ENCODE measurements at regions not wholly inside any gene's neighbourhood (a gene's known extent, or its start where the extent isn't known, plus 50 kb on each side); places are given as distances from the start of the nearest gene placed in this dataset.

GRCh38 chr14:106506881-106507305, 980.5 kb downstream of the TMEM121 start:
- no peak for ATAC-seq
- Histone ChIP-seq H3K27me3 (ENCODE audit: insufficient read depth in 3 of 3, low read length in 2 of 3) (no peaks in the 10 kb centered on the region), H3K27ac (no peak overlapping the region), H3K9me3 (no peaks in the 10 kb centered on the region), H3K4me1 (no peaks in the 10 kb centered on the region), H3K4me3 (no peak overlapping the region), H3K36me3 (ENCODE audit: insufficient read depth in 1 of 2, low read depth in 1 of 2) (no peaks in the 10 kb centered on the region)
- intact Hi-C loops (cut with DNase I): no loop called here
- DNase-seq: no peak
- TF ChIP-seq CTCF (IDR thresholded peaks at IDR 0.05): no peak
- WGBS, 3 donors: 78 to 83% (median 82%) methylated on average over 8 of the region's 8 CpGs

GRCh38 chr14:106507354-106507753, 981.0 kb downstream of the TMEM121 start:
- H3K4me1 ChIP-seq: no peaks in the 10 kb centered on the region
- H3K27me3 ChIP-seq (ENCODE audit: insufficient read depth in 3 of 3, low read length in 2 of 3): no peaks in the 10 kb centered on the region
- 61 to 66% (median 63%) methylated on average over 3 of the region's 3 CpGs for WGBS, 3 donors
- no peak for DNase-seq
- H3K27ac ChIP-seq: no peak overlapping the region
- intact Hi-C loops (cut with DNase I): no loop called here
- H3K36me3 ChIP-seq (ENCODE audit: insufficient read depth in 1 of 2, low read depth in 1 of 2): no peaks in the 10 kb centered on the region
- ATAC-seq: no peak
- H3K4me3 ChIP-seq: no peak overlapping the region
- TF ChIP-seq CTCF (IDR thresholded peaks at IDR 0.05): no peak
- H3K9me3 ChIP-seq: no peaks in the 10 kb centered on the region

- DNase-seq: no peak
- WGBS, 3 donors: 35 to 45% (median 43%) methylated on average over 3 of the region's 3 CpGs
- no peak for ATAC-seq
- Histone ChIP-seq H3K36me3 (ENCODE audit: insufficient read depth in 1 of 2, low read depth in 1 of 2) (no peaks in the 10 kb centered on the region), H3K27me3 (ENCODE audit: insufficient read depth in 3 of 3, low read length in 2 of 3) (no peaks in the 10 kb centered on the region), H3K27ac (no peak overlapping the region), H3K4me3 (no peak overlapping the region), H3K9me3 (no peaks in the 10 kb centered on the region), H3K4me1 (no peaks in the 10 kb centered on the region)
- TF ChIP-seq CTCF (IDR thresholded peaks at IDR 0.05): no peak
- intact Hi-C loops (cut with DNase I): no loop called here
Measured at GRCh38 chr14:106508216-106508615, 981.8 kb downstream of the TMEM121 start.

- H3K27ac ChIP-seq: no peak overlapping the region
- no peak for TF ChIP-seq CTCF (IDR thresholded peaks at IDR 0.05)
- H3K4me3 ChIP-seq: no peak overlapping the region
- no peaks in the 10 kb centered on the region for H3K4me1 ChIP-seq
- no peaks in the 10 kb centered on the region for H3K36me3 ChIP-seq (ENCODE audit: insufficient read depth in 1 of 2, low read depth in 1 of 2)
- 29 to 40% (median 35%) methylated on average over 2 of the region's 2 CpGs for WGBS, 3 donors
- H3K9me3 ChIP-seq: no peaks in the 10 kb centered on the region
- intact Hi-C loops (cut with DNase I): no loop called here
- H3K27me3 ChIP-seq (ENCODE audit: insufficient read depth in 3 of 3, low read length in 2 of 3): no peaks in the 10 kb centered on the region
- no peak for ATAC-seq
- DNase-seq: no peak
Measured at GRCh38 chr14:106509176-106509575, 982.8 kb downstream of the TMEM121 start.

- Histone ChIP-seq H3K27me3 (ENCODE audit: insufficient read depth in 3 of 3, low read length in 2 of 3) (no peaks in the 10 kb centered on the region), H3K27ac (no peak overlapping the region), H3K4me3 (no peak overlapping the region), H3K36me3 (ENCODE audit: insufficient read depth in 1 of 2, low read depth in 1 of 2) (no peaks in the 10 kb centered on the region), H3K9me3 (no peaks in the 10 kb centered on the region), H3K4me1 (no peaks in the 10 kb centered on the region)
- intact Hi-C loops (cut with DNase I): no loop called here
- WGBS, 3 donors: 56 to 62% (median 60%) methylated on average over 3 of the region's 3 CpGs
- ATAC-seq: no peak
- no peak for TF ChIP-seq CTCF (IDR thresholded peaks at IDR 0.05)
- DNase-seq: no peak
Measured at GRCh38 chr14:106509807-106510206, 983.4 kb downstream of the TMEM121 start.
